B cell (primary cell): ENCODE measurements at regions not wholly inside any gene's neighbourhood (a gene's known extent, or its start where the extent isn't known, plus 50 kb on each side); places are given as distances from the start of the nearest gene placed in this dataset.

Experiments used
- ATAC-seq: fragments of 200-7000 bp; cut with Tn5 transposase; one replicate; pipeline ENCODE4 v1.10.0; 2021; ENCODE audit warnings: low read depth, mild to moderate bottlenecking, moderate number of reproducible peaks, moderate library complexity
- CTCF ChIA-PET: fragments of 350-600 bp; sonication (Branson Sonifier 250); formaldehyde crosslinking; loops from one replicate; lab custom pipeline; 2021; ENCODE audit warnings: antibody characterized with exemption, inconsistent platforms; lab: Charles Lee
- POLR2A ChIA-PET: fragments of 350-600 bp; sonication (Branson Sonifier 250); formaldehyde crosslinking; loops from one replicate; lab custom pipeline; 2021; ENCODE audit warnings: antibody characterized with exemption; lab: Charles Lee
- DNase-seq: peaks from one replicate; pipeline ENCODE4 v3.0.0; 2013
- H2AFZ ChIP-seq: 2 replicates; pipeline ENCODE4 v1.6.1; 2012; ENCODE audit warnings: mild to moderate bottlenecking, low read depth, low read length; ENCODE audit not compliant: insufficient read depth, poor library complexity, severe bottlenecking
- H3K27ac ChIP-seq, 2 donors: 1 replicate in 1 of 2; 2 replicates in 1 of 2; pipeline ENCODE4 v1.5.1; 2012 to 2013; ENCODE audit warnings: low read length in 2 of 2, mild to moderate bottlenecking in 2 of 2, moderate library complexity in 1 of 2
- H3K27me3 ChIP-seq, 4 experiments: fragments of 200-600 bp in 1 of 4; sonication (generic) in 1 of 4; replicated peaks in 1 of 4; 1 replicate in 2 of 4; 2 replicates in 2 of 4; pipeline versions ENCODE4 v1.6.1 to v1.7.0; 2013 to 2016; ENCODE audit warnings: low read length in 3 of 4, mild to moderate bottlenecking in 2 of 4, mixed read lengths in 1 of 4, moderate library complexity in 1 of 4; ENCODE audit not compliant: insufficient read depth in 4 of 4, control insufficient read depth in 3 of 4; ENCODE audit errors: control extremely low read depth in 1 of 4
- H3K36me3 ChIP-seq, 2 experiments: replicated peaks in 1 of 2; 1 replicate in 1 of 2; 2 replicates in 1 of 2; pipeline versions ENCODE4 v1.6.1 to v1.7.1; 2013; ENCODE audit warnings: low read length in 1 of 2; ENCODE audit not compliant: insufficient read depth in 2 of 2, control insufficient read depth in 1 of 2; ENCODE audit errors: control extremely low read depth in 1 of 2, extremely low read depth in 1 of 2
- H3K4me1 ChIP-seq, 2 donors: fragments of 200-600 bp in 1 of 2; sonication (generic) in 1 of 2; 1 replicate in 1 of 2; 2 replicates in 1 of 2; pipeline versions ENCODE4 v1.5.1 to v1.6.1; 2013 to 2017; ENCODE audit warnings: low read length in 2 of 2; ENCODE audit not compliant: control insufficient read depth in 2 of 2, insufficient read depth in 2 of 2
- H3K4me2 ChIP-seq: replicated peaks from 2 replicates; pipeline ENCODE3; 2012; ENCODE audit warnings: mild to moderate bottlenecking, low read depth, low read length; ENCODE audit not compliant: poor library complexity, severe bottlenecking
- H3K4me3 ChIP-seq, 5 experiments: fragments of 200-600 bp in 1 of 5; sonication (generic) in 1 of 5; 1 replicate in 3 of 5; 2 replicates in 2 of 5; pipeline versions ENCODE4 v1.5.1 to v1.7.0; 2011 to 2016; ENCODE audit warnings: low read length in 4 of 5, mild to moderate bottlenecking in 4 of 5, low read depth in 2 of 5, control low read depth in 1 of 5, moderate library complexity in 1 of 5; ENCODE audit not compliant: insufficient read depth in 1 of 5; ENCODE audit errors: control extremely low read depth in 1 of 5, extremely low read depth in 1 of 5
- H3K79me2 ChIP-seq: fragments of 200-600 bp; sonication (generic); one replicate; pipeline ENCODE4 v1.6.0; 2016; ENCODE audit warnings: low read length; ENCODE audit not compliant: control insufficient read depth, insufficient read depth
- H3K9ac ChIP-seq: fragments of 200-600 bp; sonication (generic); 2 replicates; pipeline ENCODE4 v1.6.1; 2017; ENCODE audit warnings: mild to moderate bottlenecking, low read length, moderate library complexity
- H3K9me3 ChIP-seq, 3 donors: one replicate each; pipeline versions ENCODE4 v1.6.1 to v1.7.1; 2013; ENCODE audit warnings: low read length in 2 of 3; ENCODE audit not compliant: control insufficient read depth in 2 of 3, insufficient read depth in 1 of 3; ENCODE audit errors: control extremely low read depth in 1 of 3
- H4K20me1 ChIP-seq: 2 replicates; pipeline ENCODE4 v1.6.0; 2012; ENCODE audit warnings: mild to moderate bottlenecking, low read length; ENCODE audit not compliant: insufficient read depth, control insufficient read depth, poor library complexity, severe bottlenecking
- H3K27ac Mint-ChIP-seq: one replicate; pipeline ENCODE4 v1.8.0; 2021; ENCODE audit warnings: mixed read lengths
- H3K27me3 Mint-ChIP-seq: one replicate; pipeline ENCODE4 v1.8.0; 2021; ENCODE audit warnings: mixed read lengths
- H3K4me1 Mint-ChIP-seq: one replicate; pipeline ENCODE4 v1.8.0; 2021; ENCODE audit warnings: mixed read lengths
- H3K4me3 Mint-ChIP-seq: one replicate; pipeline ENCODE4 v1.8.0; 2021; ENCODE audit warnings: mixed read lengths
- H3K9me3 Mint-ChIP-seq: one replicate; pipeline ENCODE4 v1.8.0; 2022; ENCODE audit warnings: mixed read lengths; ENCODE audit not compliant: insufficient read depth
- EZH2 ChIP-seq: IDR thresholded peaks from 2 replicates; pipeline ENCODE4 v1.6.1; 2012; ENCODE audit warnings: borderline replicate concordance, low read depth, mild to moderate bottlenecking, moderate library complexity, low read length; ENCODE audit not compliant: insufficient read depth, poor library complexity, severe bottlenecking
- WGBS: methylation state at CpG from one replicate; pipeline ENCODE4 v1.1.5; 2013; ENCODE audit warnings: missing lambda C conversion rate; ENCODE audit not compliant: insufficient coverage; 5-methylcytosine and 5-hydroxymethylcytosine counted together
- intact Hi-C: fragments of 100-400 bp; cut with micrococcal nuclease; formaldehyde crosslinking; loops from one replicate; pipeline ENCODE4 v1.10.0; 2022
- TF ChIP-seq, protein P1 (sequence below): fragments of 200-600 bp; IDR thresholded peaks from one replicate; pipeline ENCODE4 v1.8.0; 2022; ENCODE audit warnings: antibody characterized with exemption, mild to moderate bottlenecking

DNA sequence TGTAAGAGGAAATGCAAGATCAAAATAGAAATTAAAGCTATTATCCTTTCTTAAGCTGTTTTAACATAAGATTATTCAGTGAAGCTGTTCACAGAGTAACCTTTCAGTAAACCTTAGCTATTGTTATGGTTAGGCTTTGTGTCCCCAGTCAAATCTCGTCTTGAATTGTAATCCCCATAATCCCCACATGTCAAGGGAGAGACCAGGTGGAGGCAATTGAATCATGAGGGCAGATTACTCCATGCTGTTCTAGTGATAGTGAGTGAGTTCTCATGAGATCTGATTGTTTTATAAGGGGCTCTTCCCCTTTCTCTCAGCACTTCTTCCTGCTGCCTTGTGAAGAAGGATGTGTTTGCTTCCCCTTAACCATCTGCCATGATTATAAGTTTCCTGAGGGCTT is 424.4 kb downstream of the DSEL start:
- Mint-ChIP-seq H3K4me1 (no peaks in the 10 kb centered on the region), H3K4me3 (no peak overlapping the region), H3K9me3 (no peaks in the 10 kb centered on the region), H3K27me3 (no peaks in the 10 kb centered on the region), H3K27ac (no peak overlapping the region)
- H3K36me3 ChIP-seq: no peaks in the 10 kb centered on the region
- no peaks in the 10 kb centered on the region for H3K79me2 ChIP-seq
- H4K20me1 ChIP-seq: no peaks in the 10 kb centered on the region
- ChIA-PET POLR2A (no interaction called here), CTCF (no interaction called here)
- no peaks in the 10 kb centered on the region for H3K27me3 ChIP-seq
- H2AFZ ChIP-seq: no peak overlapping the region
- H3K9ac ChIP-seq: no peak overlapping the region
- WGBS: no CpG with 5 or more reads among the region's 1 CpG
- no peaks in the 10 kb centered on the region for H3K4me1 ChIP-seq
- DNase-seq (no peak), ATAC-seq (no peak)
- no peak overlapping the region for H3K27ac ChIP-seq
- no peak overlapping the region for H3K4me2 ChIP-seq
- H3K9me3 ChIP-seq: no peaks in the 10 kb centered on the region
- H3K4me3 ChIP-seq: no peak overlapping the region
- TF ChIP-seq, protein P1, sequence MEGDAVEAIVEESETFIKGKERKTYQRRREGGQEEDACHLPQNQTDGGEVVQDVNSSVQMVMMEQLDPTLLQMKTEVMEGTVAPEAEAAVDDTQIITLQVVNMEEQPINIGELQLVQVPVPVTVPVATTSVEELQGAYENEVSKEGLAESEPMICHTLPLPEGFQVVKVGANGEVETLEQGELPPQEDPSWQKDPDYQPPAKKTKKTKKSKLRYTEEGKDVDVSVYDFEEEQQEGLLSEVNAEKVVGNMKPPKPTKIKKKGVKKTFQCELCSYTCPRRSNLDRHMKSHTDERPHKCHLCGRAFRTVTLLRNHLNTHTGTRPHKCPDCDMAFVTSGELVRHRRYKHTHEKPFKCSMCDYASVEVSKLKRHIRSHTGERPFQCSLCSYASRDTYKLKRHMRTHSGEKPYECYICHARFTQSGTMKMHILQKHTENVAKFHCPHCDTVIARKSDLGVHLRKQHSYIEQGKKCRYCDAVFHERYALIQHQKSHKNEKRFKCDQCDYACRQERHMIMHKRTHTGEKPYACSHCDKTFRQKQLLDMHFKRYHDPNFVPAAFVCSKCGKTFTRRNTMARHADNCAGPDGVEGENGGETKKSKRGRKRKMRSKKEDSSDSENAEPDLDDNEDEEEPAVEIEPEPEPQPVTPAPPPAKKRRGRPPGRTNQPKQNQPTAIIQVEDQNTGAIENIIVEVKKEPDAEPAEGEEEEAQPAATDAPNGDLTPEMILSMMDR: no peak
- no peak for TF ChIP-seq EZH2
- intact Hi-C loops: no loop called here

- Histone ChIP-seq H3K4me3 (no peak overlapping the region), H3K27ac (no peak overlapping the region), H3K9me3 (no peaks in the 10 kb centered on the region), H3K27me3 (no peaks in the 10 kb centered on the region), H2AFZ (no peak overlapping the region), H4K20me1 (no peaks in the 10 kb centered on the region), H3K36me3 (no peaks in the 10 kb centered on the region), H3K4me2 (no peak overlapping the region), H3K9ac (no peak overlapping the region), H3K79me2 (no peaks in the 10 kb centered on the region), H3K4me1 (no peaks in the 10 kb centered on the region)
- 87% methylated on average over 3 of the region's 3 CpGs for WGBS
- TF ChIP-seq, protein P1: no peak
- POLR2A ChIA-PET: no interaction called here
- no peak overlapping the region for H3K27ac Mint-ChIP-seq
- no peaks in the 10 kb centered on the region for H3K9me3 Mint-ChIP-seq
- no peak for ATAC-seq
- CTCF ChIA-PET: no interaction called here
- intact Hi-C loops: no loop called here
- no peak overlapping the region for H3K4me3 Mint-ChIP-seq
- no peak for DNase-seq
- H3K27me3 Mint-ChIP-seq: no peaks in the 10 kb centered on the region
- no peaks in the 10 kb centered on the region for H3K4me1 Mint-ChIP-seq
Measured at GRCh38 chr18:67081482-67082211, 434.9 kb downstream of the DSEL start.
